DOHH2 (cell line): ENCODE measurements at regions not wholly inside any gene's neighbourhood (a gene's known extent, or its start where the extent isn't known, plus 50 kb on each side); places are given as distances from the start of the nearest gene placed in this dataset.

ENCODE experiments used
- H3F3A ChIP-seq: fragments of 200-600 bp; sonication (generic), shearing (Covaris generic); 2 replicates; pipeline ENCODE4 v1.6.0; 2016; ENCODE audit warnings: antibody characterized with exemption, mild to moderate bottlenecking; ENCODE audit not compliant: control insufficient read depth, insufficient read depth
- H3K27ac ChIP-seq: fragments of 200-600 bp; sonication (generic); 2 replicates; pipeline ENCODE4 v1.5.1; 2014; ENCODE audit warnings: low read depth, mild to moderate bottlenecking, low read length, moderate library complexity
- H3K27me3 ChIP-seq: fragments of 200-600 bp; sonication (generic); 2 replicates; pipeline ENCODE4 v1.6.1; 2014; ENCODE audit warnings: mild to moderate bottlenecking, low read length, mixed read lengths; ENCODE audit not compliant: control insufficient read depth
- H3K36me3 ChIP-seq: fragments of 200-600 bp; sonication (generic); 2 replicates; pipeline ENCODE4 v1.6.1; 2014; ENCODE audit warnings: mild to moderate bottlenecking, low read length, moderate library complexity, mixed read lengths; ENCODE audit not compliant: control insufficient read depth
- H3K4me1 ChIP-seq: fragments of 200-600 bp; sonication (generic); 2 replicates; pipeline ENCODE4 v1.6.1; 2014; ENCODE audit warnings: mild to moderate bottlenecking, low read length, mixed read lengths; ENCODE audit not compliant: control insufficient read depth
- H3K4me2 ChIP-seq: fragments of 200-600 bp; sonication (generic); 2 replicates; pipeline ENCODE4 v1.6.0; 2014; ENCODE audit warnings: mild to moderate bottlenecking, low read length, moderate library complexity
- H3K4me3 ChIP-seq: fragments of 200-600 bp; sonication (generic); 2 replicates; pipeline ENCODE4 v1.5.1; 2014; ENCODE audit warnings: mild to moderate bottlenecking, low read length, mixed read lengths
- H3K79me2 ChIP-seq: fragments of 200-600 bp; sonication (generic); 2 replicates; pipeline ENCODE4 v1.6.1; 2014; ENCODE audit warnings: mild to moderate bottlenecking, low read length, mixed read lengths; ENCODE audit not compliant: control insufficient read depth
- H3K9me2 ChIP-seq: fragments of 200-600 bp; sonication (generic); replicated peaks from 2 replicates; pipeline ENCODE4 v1.6.1; 2014; ENCODE audit warnings: mild to moderate bottlenecking, low read length, mixed read lengths; ENCODE audit not compliant: control insufficient read depth
- H3K9me3 ChIP-seq: fragments of 200-600 bp; sonication (generic); 2 replicates; pipeline ENCODE4 v1.6.1; 2014; ENCODE audit warnings: antibody characterized with exemption, low read length, mixed read lengths; ENCODE audit not compliant: control insufficient read depth, insufficient read depth
- H4K20me1 ChIP-seq: fragments of 200-600 bp; sonication (generic); 2 replicates; pipeline ENCODE4 v1.6.0; 2014; ENCODE audit warnings: low read depth, mild to moderate bottlenecking, antibody characterized with exemption, low read length, moderate library complexity; ENCODE audit not compliant: control insufficient read depth, insufficient read depth
- EZH2phosphoT487 ChIP-seq: fragments of 200-600 bp; sonication (generic); IDR thresholded peaks from 2 replicates; pipeline ENCODE4 v1.6.1; 2017; ENCODE audit warnings: borderline replicate concordance, mild to moderate bottlenecking, antibody characterized with exemption, low read length, moderate library complexity, mixed read lengths
- TF ChIP-seq, protein P1 (sequence below): fragments of 200-600 bp; sonication (generic); IDR thresholded peaks from one replicate; pipeline ENCODE4 v1.5.1; 2014; ENCODE audit warnings: antibody characterized with exemption, mild to moderate bottlenecking, low read depth, low read length; ENCODE audit not compliant: poor library complexity, severe bottlenecking

- no peaks in the 10 kb centered on the region for H3K9me2 ChIP-seq
- TF ChIP-seq, protein P1, sequence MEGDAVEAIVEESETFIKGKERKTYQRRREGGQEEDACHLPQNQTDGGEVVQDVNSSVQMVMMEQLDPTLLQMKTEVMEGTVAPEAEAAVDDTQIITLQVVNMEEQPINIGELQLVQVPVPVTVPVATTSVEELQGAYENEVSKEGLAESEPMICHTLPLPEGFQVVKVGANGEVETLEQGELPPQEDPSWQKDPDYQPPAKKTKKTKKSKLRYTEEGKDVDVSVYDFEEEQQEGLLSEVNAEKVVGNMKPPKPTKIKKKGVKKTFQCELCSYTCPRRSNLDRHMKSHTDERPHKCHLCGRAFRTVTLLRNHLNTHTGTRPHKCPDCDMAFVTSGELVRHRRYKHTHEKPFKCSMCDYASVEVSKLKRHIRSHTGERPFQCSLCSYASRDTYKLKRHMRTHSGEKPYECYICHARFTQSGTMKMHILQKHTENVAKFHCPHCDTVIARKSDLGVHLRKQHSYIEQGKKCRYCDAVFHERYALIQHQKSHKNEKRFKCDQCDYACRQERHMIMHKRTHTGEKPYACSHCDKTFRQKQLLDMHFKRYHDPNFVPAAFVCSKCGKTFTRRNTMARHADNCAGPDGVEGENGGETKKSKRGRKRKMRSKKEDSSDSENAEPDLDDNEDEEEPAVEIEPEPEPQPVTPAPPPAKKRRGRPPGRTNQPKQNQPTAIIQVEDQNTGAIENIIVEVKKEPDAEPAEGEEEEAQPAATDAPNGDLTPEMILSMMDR = no peak
- no peak for TF ChIP-seq EZH2phosphoT487
Measured at GRCh38 chr5:165201771-165202518, 1696.5 kb downstream of the MAT2B start.

DNA sequence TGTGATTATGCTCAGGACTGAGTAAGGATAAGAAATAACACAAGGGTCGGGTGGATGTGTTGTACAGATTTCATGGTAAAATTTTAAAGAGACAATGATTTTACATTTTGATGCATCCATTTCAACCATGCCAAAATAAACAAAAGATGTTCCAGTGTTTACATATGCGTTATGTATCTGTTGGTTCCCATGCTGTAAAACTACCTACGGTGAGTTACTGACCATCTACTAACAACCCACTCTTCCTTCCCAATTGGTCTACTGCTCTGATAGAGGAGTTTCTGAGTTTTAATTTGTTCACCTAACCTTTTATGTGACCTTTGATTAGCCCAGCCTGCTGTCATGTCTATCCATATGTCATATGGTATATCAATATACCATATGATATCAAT is 1697.1 kb downstream of the MAT2B start:
- Histone ChIP-seq H3K4me1 (no peaks in the 10 kb centered on the region), H3K27ac (no peak overlapping the region), H3K27me3 (no peaks in the 10 kb centered on the region), H3K79me2 (no peaks in the 10 kb centered on the region), H3K36me3 (no peaks in the 10 kb centered on the region), H3K4me3 (no peak overlapping the region), H3F3A (no peaks in the 10 kb centered on the region), H3K9me3 (no peaks in the 10 kb centered on the region), H3K4me2 (no peak overlapping the region), H4K20me1 (no peaks in the 10 kb centered on the region), H3K9me2 (no peaks in the 10 kb centered on the region)
- no peak for TF ChIP-seq EZH2phosphoT487
- TF ChIP-seq, protein P1 = no peak

More at GRCh38 chr5:165201771-165202518, 1696.5 kb downstream of the MAT2B start:
- Histone ChIP-seq H3K27ac (no peak overlapping the region), H3K9me3 (no peaks in the 10 kb centered on the region), H3K4me1 (no peaks in the 10 kb centered on the region), H3K36me3 (no peaks in the 10 kb centered on the region), H3K27me3 (no peaks in the 10 kb centered on the region), H3K4me2 (no peak overlapping the region), H3K79me2 (no peaks in the 10 kb centered on the region), H4K20me1 (no peaks in the 10 kb centered on the region), H3F3A (no peaks in the 10 kb centered on the region), H3K4me3 (no peak overlapping the region)

DNA sequence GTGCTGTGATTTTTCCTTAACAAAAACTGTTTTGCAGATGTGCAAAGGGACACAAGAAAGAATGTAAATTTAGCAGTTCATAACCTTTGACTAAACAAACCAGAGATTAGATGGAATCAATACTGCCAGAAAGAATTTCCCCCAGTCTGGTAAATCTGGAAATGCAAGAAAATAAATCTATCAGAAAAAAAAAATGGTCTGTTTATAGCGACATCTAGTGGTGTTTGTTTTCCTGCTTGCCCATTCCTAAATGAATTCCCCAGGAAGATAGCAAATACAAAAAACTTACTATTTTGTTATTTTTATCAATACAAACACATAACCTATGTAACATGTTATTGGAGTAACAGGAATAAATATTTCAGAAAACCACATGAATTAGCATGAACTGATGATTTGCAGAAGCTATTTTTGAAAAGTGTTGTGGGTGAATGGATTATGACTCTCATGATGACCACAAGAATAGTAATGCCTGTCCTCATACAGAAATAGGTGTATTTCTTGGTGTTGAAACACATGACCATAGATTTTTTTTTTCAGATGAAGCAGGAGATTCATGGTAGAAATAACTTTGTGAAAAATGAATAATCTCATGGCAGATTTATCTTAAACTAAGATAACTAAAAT is 1703.8 kb downstream of the MAT2B start:
- Histone ChIP-seq H3K9me3 (no peaks in the 10 kb centered on the region), H3K79me2 (no peaks in the 10 kb centered on the region), H3K27ac (no peak overlapping the region), H3K9me2 (no peaks in the 10 kb centered on the region), H3K4me1 (no peaks in the 10 kb centered on the region), H3K27me3 (no peaks in the 10 kb centered on the region), H3K4me3 (no peak overlapping the region), H3K4me2 (no peak overlapping the region), H4K20me1 (no peaks in the 10 kb centered on the region), H3F3A (no peaks in the 10 kb centered on the region), H3K36me3 (no peaks in the 10 kb centered on the region)
- no peak for TF ChIP-seq EZH2phosphoT487
- TF ChIP-seq, protein P1 = peak; percentile 73
